Calu3 (cell line): ENCODE measurements at regions not wholly inside any gene's neighbourhood (a gene's known extent, or its start where the extent isn't known, plus 50 kb on each side); places are given as distances from the start of the nearest gene placed in this dataset.
A peak's percentile ranks its signal among the peaks of the same experiment; 100 is the strongest.

Experiments used
- BruUV-seq: library from RNA; stranded (reverse); fragments of 400-500 nt; replicated peaks from 2 replicates; lab custom pipeline; 2021; lab: Mats Ljungman, UMichigan
- CTCF ChIA-PET: fragments of 300-600 bp; sonication (Branson Sonifier 250); formaldehyde crosslinking; loops from one replicate; lab custom pipeline; 2022; ENCODE audit warnings: antibody characterized with exemption; lab: Charles Lee
- DNase-seq: peaks from one replicate; pipeline ENCODE4 v3.0.0; 2022
- H3K27ac Mint-ChIP-seq: one replicate; pipeline ENCODE4 v1.8.0; 2022; ENCODE audit warnings: mixed read lengths; ENCODE audit not compliant: unreplicated experiment
- H3K27me3 Mint-ChIP-seq: one replicate; pipeline ENCODE4 v1.8.0; 2022; ENCODE audit warnings: mixed read lengths; ENCODE audit not compliant: unreplicated experiment
- H3K36me3 Mint-ChIP-seq: one replicate; pipeline ENCODE4 v1.8.0; 2022; ENCODE audit warnings: mild to moderate bottlenecking, moderate library complexity, mixed read lengths; ENCODE audit not compliant: insufficient read depth, unreplicated experiment
- H3K4me1 Mint-ChIP-seq: one replicate; pipeline ENCODE4 v1.8.0; 2022; ENCODE audit warnings: mild to moderate bottlenecking, low read depth, mixed read lengths; ENCODE audit not compliant: unreplicated experiment
- H3K4me3 Mint-ChIP-seq: one replicate; pipeline ENCODE4 v1.8.0; 2022; ENCODE audit warnings: mild to moderate bottlenecking, low read depth, moderate library complexity, mixed read lengths; ENCODE audit not compliant: unreplicated experiment
- H3K9me3 Mint-ChIP-seq: one replicate; pipeline ENCODE4 v1.8.0; 2022; ENCODE audit warnings: low read depth, mixed read lengths; ENCODE audit not compliant: unreplicated experiment
- CTCF ChIP-seq: fragments of 200-600 bp; IDR thresholded peaks from one replicate; pipeline ENCODE4 v1.8.0; 2022; ENCODE audit warnings: antibody characterized with exemption; ENCODE audit not compliant: unreplicated experiment
- intact Hi-C: fragments of 100-400 bp; cut with micrococcal nuclease; formaldehyde crosslinking; loops from one replicate; pipeline ENCODE4 v1.10.0; 2022; ENCODE audit not compliant: unreplicated experiment

GRCh38 chr6:1485678-1486077 is 96.3 kb downstream of the FOXF2 start:
- peaks cover 2% of the 10 kb centered on the region for H3K9me3 Mint-ChIP-seq
- TF ChIP-seq CTCF = no peak
- no peaks in the 10 kb centered on the region for H3K36me3 Mint-ChIP-seq
- BruUV-seq = no TSS peak
- DNase-seq = peak; percentile 26
- CTCF ChIA-PET = interaction anchor here (0.8 to 0.9 kb wide), 2 partner anchors 8 to 519 kb away, joined by 3 read pairs; no protein-coding TSS in a partner anchor
- no peak overlapping the region for H3K27ac Mint-ChIP-seq
- H3K27me3 Mint-ChIP-seq = no peaks in the 10 kb centered on the region
- intact Hi-C loops = no loop called here
- H3K4me1 Mint-ChIP-seq = peaks cover 9% of the 10 kb centered on the region
- no peak overlapping the region for H3K4me3 Mint-ChIP-seq

GRCh38 chr6:1486387-1486786 is 97.0 kb downstream of the FOXF2 start:
- intact Hi-C loops = no loop called here
- Mint-ChIP-seq H3K4me1 (peaks cover 9% of the 10 kb centered on the region), H3K27me3 (no peaks in the 10 kb centered on the region), H3K4me3 (no peak overlapping the region), H3K36me3 (no peaks in the 10 kb centered on the region), H3K27ac (no peak overlapping the region), H3K9me3 (peaks cover 2% of the 10 kb centered on the region)
- no TSS peak for BruUV-seq
- CTCF ChIA-PET = interaction anchor here (0.7 kb wide), 1 partner anchor 709 kb away, joined by 3 read pairs; no protein-coding TSS in a partner anchor
- DNase-seq = no peak
- no peak for TF ChIP-seq CTCF

- Mint-ChIP-seq H3K27ac (no peak overlapping the region), H3K27me3 (no peaks in the 10 kb centered on the region), H3K36me3 (no peaks in the 10 kb centered on the region), H3K4me1 (peaks cover 9% of the 10 kb centered on the region), H3K9me3 (no peaks in the 10 kb centered on the region), H3K4me3 (no peak overlapping the region)
- no peak for TF ChIP-seq CTCF
- BruUV-seq = no TSS peak
- intact Hi-C loops = no loop called here
- CTCF ChIA-PET = no interaction called here
- no peak for DNase-seq
Observed at GRCh38 chr6:1487239-1487638, 97.9 kb downstream of the FOXF2 start.

- no peak for DNase-seq
- H3K9me3 Mint-ChIP-seq = no peaks in the 10 kb centered on the region
- BruUV-seq = no TSS peak
Observed at GRCh38 chr6:1491025-1491424, 101.6 kb downstream of the FOXF2 start.

More at GRCh38 chr6:1491025-1491424, 101.6 kb downstream of the FOXF2 start:
- CTCF ChIA-PET = interaction anchor here (0.7 kb wide), 1 partner anchor 766 kb away, joined by 3 read pairs; no protein-coding TSS in a partner anchor
- Mint-ChIP-seq H3K4me1 (peaks cover 1% of the 10 kb centered on the region), H3K27ac (no peak overlapping the region), H3K27me3 (peaks cover 19% of the 10 kb centered on the region), H3K4me3 (no peak overlapping the region), H3K36me3 (no peaks in the 10 kb centered on the region)
- intact Hi-C loops = no loop called here
- TF ChIP-seq CTCF = no peak
